HepG2 (cell line): ENCODE measurements at regions not wholly inside any gene's neighbourhood (a gene's known extent, or its start where the extent isn't known, plus 50 kb on each side); places are given as distances from the start of the nearest gene placed in this dataset.

Experiments
- AFF4 ChIP-seq: sonication (generic); formaldehyde crosslinking; IDR thresholded peaks from 2 replicates; pipeline ENCODE4 v1.4.0; 2020; ENCODE audit warnings: missing genetic modification reagents
- BHLHE40 ChIP-seq: IDR thresholded peaks from 2 replicates; pipeline ENCODE4 v1.6.1; 2011; ENCODE audit warnings: low read length, improper control_type of control experiment
- CEBPZ ChIP-seq: IDR thresholded peaks from 2 replicates; pipeline ENCODE4 v1.6.1; 2012; ENCODE audit warnings: low read length, improper control_type of control experiment
- CTCF ChIP-seq: sonication (generic); formaldehyde crosslinking; IDR thresholded peaks from 2 replicates; pipeline ENCODE4 v1.5.0; 2020; ENCODE audit warnings: mild to moderate bottlenecking, missing genetic modification reagents, moderate library complexity
- E2F1 ChIP-seq: sonication (generic); formaldehyde crosslinking; IDR thresholded peaks from 2 replicates; pipeline ENCODE4 v1.5.0; 2020; ENCODE audit warnings: missing genetic modification reagents
- PRDM4 ChIP-seq: sonication (generic); formaldehyde crosslinking; IDR thresholded peaks from 2 replicates; pipeline ENCODE4 v1.9.0; 2021; ENCODE audit warnings: missing genetic modification reagents, borderline replicate concordance
- SIN3A ChIP-seq: IDR thresholded peaks from 2 replicates; pipeline ENCODE4 v1.6.1; 2011; ENCODE audit warnings: low read depth, mild to moderate bottlenecking, control low read depth, low read length, borderline replicate concordance
- SRSF9 ChIP-seq: fragments of 200-400 bp; formaldehyde crosslinking; IDR thresholded peaks from 2 replicates; pipeline ENCODE4 v1.6.1; 2018; ENCODE audit warnings: borderline replicate concordance, mild to moderate bottlenecking, low read depth, low read length; ENCODE audit not compliant: insufficient read depth, poor library complexity, severe bottlenecking
- TCF7L2 ChIP-seq: IDR thresholded peaks from 2 replicates; pipeline ENCODE4 v1.6.1; 2011; ENCODE audit warnings: mild to moderate bottlenecking, low read depth, low read length, moderate library complexity
- YY1 ChIP-seq: IDR thresholded peaks from 2 replicates; pipeline ENCODE4 v1.6.1; 2011; ENCODE audit warnings: low read length, low read depth, moderate library complexity, mild to moderate bottlenecking; ENCODE audit not compliant: insufficient read depth, insufficient replicate concordance
- ZNF737 ChIP-seq: sonication (generic); formaldehyde crosslinking; IDR thresholded peaks from 2 replicates; pipeline ENCODE4 v1.5.0; 2020; ENCODE audit warnings: missing genetic modification reagents, mild to moderate bottlenecking, borderline replicate concordance

- no peak for TF ChIP-seq SRSF9
- TF ChIP-seq CTCF (CRISPR knock-in tag): no peak
- no peak for TF ChIP-seq TCF7L2
- TF ChIP-seq ZNF737: no peak
- TF ChIP-seq AFF4: no peak
- TF ChIP-seq BHLHE40: no peak
- TF ChIP-seq CEBPZ: no peak
- no peak for TF ChIP-seq E2F1 (CRISPR knock-in tag)
- TF ChIP-seq SIN3A: no peak
- no peak for TF ChIP-seq YY1
- TF ChIP-seq PRDM4 (CRISPR knock-in tag): no peak
These were observed 214.4 kb downstream of the TMX3 start for GRCh38 chr18:68500556-68500955.
